AG04450 (cell line): ENCODE measurements at regions not wholly inside any gene's neighbourhood (a gene's known extent, or its start where the extent isn't known, plus 50 kb on each side); places are given as distances from the start of the nearest gene placed in this dataset.

Source experiments
- CTCF ChIA-PET: fragments of 300-600, 350-600 bp; formaldehyde crosslinking; extraction: SDS; loops from one replicate; lab custom pipeline; 2022; ENCODE audit warnings: antibody characterized with exemption, inconsistent platforms; lab: Charles Lee
- POLR2A ChIA-PET: fragments of 350-600 bp; formaldehyde crosslinking; extraction: SDS; loops from one replicate; lab custom pipeline; 2021; ENCODE audit warnings: antibody characterized with exemption, inconsistent platforms; lab: Yijun Ruan, JAX
- DNase-seq: peaks from one replicate; pipeline ENCODE4 v3.0.0-alpha.2; 2011; ENCODE audit warnings: low read depth, low spot score
- H3K27ac ChIP-seq: one replicate; pipeline ENCODE4 v1.5.1; 2012; ENCODE audit warnings: low read depth, low read length, control low read depth
- H3K27me3 ChIP-seq: one replicate; pipeline ENCODE4 v1.6.0; 2012; ENCODE audit warnings: low read length; ENCODE audit not compliant: control insufficient read depth, insufficient read depth
- H3K4me3 ChIP-seq: 2 replicates; pipeline ENCODE4 v1.5.1; 2011; ENCODE audit warnings: mild to moderate bottlenecking, low read depth, low read length, control low read depth
- H3K9me3 ChIP-seq: 2 replicates; pipeline ENCODE4 v1.5.1; 2012; ENCODE audit warnings: low read length; ENCODE audit not compliant: control insufficient read depth, insufficient read depth
- CTCF ChIP-seq: IDR thresholded peaks from 2 replicates; pipeline ENCODE4 v1.5.1; 2011; ENCODE audit warnings: low read depth, low read length, control low read depth, inconsistent platforms

GRCh38 chr3:64332459-64333350 lies 107.4 kb upstream of the PRICKLE2 start:
- ChIA-PET POLR2A (no interaction called here), CTCF (no interaction called here)
- H3K27me3 ChIP-seq = no peaks in the 10 kb centered on the region
- no peaks in the 10 kb centered on the region for H3K9me3 ChIP-seq
- H3K4me3 ChIP-seq = no peak overlapping the region
- no peak for TF ChIP-seq CTCF
- no peak for DNase-seq
- H3K27ac ChIP-seq = no peak overlapping the region

- no peak for TF ChIP-seq CTCF
- CTCF ChIA-PET = no interaction called here
Observed at GRCh38 chr3:64331605-64332004, 106.3 kb upstream of the PRICKLE2 start.

GRCh38 chr3:64329037-64329436 lies 103.8 kb upstream of the PRICKLE2 start:
- no peak for DNase-seq
- ChIA-PET POLR2A (no interaction called here), CTCF (no interaction called here)
- Histone ChIP-seq H3K27me3 (no peaks in the 10 kb centered on the region), H3K9me3 (no peaks in the 10 kb centered on the region), H3K4me3 (no peak overlapping the region), H3K27ac (no peak overlapping the region)
- TF ChIP-seq CTCF = no peak

More at GRCh38 chr3:64331605-64332004, 106.3 kb upstream of the PRICKLE2 start:
- no peak overlapping the region for H3K4me3 ChIP-seq
- H3K27me3 ChIP-seq = no peaks in the 10 kb centered on the region
- no peak for DNase-seq
- H3K9me3 ChIP-seq = no peaks in the 10 kb centered on the region
- no peak overlapping the region for H3K27ac ChIP-seq
- POLR2A ChIA-PET = no interaction called here

GRCh38 chr3:64327100-64327804 lies 102.0 kb upstream of the PRICKLE2 start:
- POLR2A ChIA-PET = interaction anchor here (1.0 kb wide), 1 partner anchor 61 kb away, joined by 3 read pairs; no protein-coding TSS in a partner anchor
- no peak for TF ChIP-seq CTCF
- CTCF ChIA-PET = no interaction called here
- Histone ChIP-seq H3K27me3 (no peaks in the 10 kb centered on the region), H3K27ac (no peak overlapping the region), H3K4me3 (no peak overlapping the region), H3K9me3 (no peaks in the 10 kb centered on the region)
- no peak for DNase-seq
